ENCODE measurements at regions not wholly inside any gene's neighbourhood (a gene's known extent, or its start where the extent isn't known, plus 50 kb on each side); places are given as distances from the start of the nearest gene placed in this dataset.

DNA sequence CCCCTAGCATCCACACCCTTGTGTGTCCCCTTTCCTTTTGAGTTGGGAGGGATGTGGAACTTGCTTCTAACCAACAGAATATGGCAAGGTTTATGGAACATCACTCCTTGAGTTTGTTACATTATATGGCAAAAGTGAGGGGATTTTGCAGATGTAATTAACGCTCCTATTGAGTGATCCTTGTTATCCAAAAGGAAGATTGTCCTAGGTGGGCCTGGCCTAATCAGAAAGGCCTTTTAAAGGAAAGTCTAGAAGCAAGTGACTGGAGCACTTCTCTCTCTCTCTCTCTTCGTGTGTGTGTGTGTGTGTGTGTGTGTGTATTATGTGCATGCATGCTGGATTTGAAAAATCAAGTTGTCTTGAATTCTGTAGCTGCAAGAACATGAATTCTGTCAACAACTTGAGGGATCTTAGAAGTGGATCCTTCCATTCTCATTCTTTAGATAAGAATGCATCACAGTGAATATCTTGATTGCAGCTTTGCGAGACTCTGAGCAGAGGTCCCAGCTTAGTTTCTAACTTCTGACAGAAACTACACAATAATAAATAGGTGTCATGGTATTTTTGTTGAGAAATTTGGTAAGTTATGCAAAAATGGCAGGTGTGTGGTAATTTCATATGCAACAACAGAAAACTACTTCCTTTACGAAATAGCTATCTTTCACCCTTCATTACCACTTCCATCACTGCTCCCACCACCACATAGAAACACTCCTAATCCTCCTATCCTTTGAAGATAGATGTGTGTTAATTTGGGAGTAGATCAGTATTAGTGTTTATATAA is 360.9 kb upstream of the CBLB start:
- DNase-seq = no peak

DNA sequence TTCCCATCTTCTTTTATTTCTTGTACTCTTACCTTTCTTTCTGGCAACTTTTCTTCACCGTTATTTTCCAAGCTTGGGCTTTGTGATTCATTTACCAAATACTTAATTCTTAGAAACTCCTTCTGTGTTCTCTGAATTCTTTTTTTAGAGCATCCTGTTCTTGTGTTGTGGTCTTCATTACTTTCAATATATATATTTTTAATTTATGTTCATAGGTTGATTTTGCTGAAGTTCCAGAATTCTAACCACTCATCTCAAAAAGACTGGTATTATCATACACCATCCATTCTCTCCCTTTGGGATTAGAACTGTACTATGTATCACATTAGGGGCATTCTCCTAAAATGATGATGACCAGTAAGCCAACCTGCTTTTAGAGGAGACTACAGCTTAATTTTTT is 362.3 kb upstream of the CBLB start:
- no peak for DNase-seq

DNA sequence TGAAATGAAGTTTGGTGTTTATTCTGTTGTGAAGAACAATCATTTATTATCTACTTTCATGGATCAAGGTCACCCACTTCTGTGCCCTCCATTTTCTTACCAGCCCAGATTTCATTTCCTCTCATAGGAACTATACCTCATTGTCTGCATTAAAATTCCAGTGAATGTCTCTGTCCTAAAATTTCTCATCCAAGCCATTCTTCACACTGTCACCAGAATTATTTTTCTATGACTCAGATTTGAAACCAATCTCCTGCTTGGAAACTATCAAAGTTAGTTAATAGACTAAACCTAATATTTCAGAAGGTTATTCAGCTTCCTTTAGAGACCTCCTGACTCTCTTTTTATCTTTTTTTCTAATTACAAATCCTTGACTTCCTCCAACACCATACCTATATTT is 364.1 kb upstream of the CBLB start:
- DNase-seq = no peak

DNA sequence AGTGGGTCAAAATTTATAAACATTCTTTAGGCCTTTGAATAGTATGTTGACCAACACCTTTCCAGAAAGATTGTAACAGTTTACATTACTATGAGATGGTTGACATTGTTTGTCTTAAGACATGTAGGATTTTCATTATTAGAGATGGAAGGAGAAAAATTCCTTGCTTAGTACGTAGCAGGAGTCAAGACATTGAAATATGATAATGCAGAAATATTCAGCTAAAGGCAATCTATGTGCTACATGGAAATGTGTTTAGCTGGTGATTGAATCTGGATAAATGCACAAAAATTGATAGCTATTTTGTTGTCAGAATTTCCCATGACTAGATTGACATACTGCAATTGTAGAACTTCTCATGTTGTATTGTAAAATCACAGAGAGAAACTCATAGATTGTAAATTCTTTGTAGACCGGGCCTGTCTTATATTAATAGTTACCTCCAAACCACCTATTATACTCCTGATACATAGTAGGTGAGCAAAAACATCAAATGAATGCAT is 370.4 kb upstream of the CBLB start:
- DNase-seq = no peak

DNA sequence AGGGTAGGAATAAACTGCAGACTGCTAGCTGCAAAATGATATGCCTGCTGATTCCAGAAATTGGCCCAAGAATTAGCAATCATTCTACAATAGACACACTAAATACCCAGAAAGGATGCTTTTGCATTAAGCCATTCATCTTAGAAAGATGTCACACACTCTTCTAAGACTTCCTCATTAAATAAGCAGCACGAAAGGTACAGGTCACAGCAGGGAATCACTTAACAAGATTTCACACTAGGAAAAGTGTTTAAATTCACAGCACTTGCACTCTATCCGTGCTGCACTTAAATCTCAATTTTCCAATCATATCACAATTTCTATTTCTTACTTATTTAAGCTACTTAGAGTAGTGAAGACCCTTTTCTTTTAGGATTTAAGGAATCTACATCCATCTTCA is 372.8 kb upstream of the CBLB start:
- DNase-seq = no peak

DNA sequence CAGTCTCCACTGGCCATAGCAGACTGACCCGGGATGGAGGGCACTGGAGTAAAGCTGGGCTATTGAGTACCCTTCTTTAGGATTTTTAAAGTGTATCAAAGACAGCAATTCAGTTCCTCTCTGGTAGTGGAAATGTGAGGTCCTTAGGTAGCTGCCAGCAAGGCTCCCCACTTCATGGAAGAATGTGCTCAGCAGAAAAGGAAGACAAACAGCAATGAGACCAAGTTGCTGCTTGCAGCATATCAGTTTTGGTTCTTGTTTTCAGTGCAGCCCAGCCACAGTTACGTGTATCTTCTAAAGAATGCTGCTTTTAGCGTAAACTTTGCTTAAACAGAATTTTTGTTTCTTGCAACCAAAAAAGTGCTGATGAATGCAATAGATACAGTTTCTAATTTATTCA is 374.0 kb upstream of the CBLB start:
- DNase-seq = no peak

DNA sequence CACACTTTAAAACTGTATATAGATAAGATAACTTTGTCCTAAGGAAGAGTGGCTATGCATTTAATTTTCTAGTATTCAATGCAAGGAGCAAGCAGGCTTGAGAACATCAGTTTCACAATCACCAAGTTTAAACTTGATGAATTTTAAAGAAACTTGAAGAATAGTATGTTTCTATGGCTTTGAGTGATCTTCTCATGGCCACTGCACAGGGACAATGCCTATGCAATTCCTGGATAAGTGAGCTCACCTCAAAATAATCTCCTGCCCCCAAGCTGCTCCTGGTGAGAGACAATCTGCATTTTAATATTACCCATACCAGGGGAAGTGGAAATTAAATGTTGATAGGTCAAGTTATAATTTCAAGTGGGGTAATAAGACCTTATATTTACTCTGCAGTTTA is 376.6 kb upstream of the CBLB start:
- no peak for DNase-seq

DNA sequence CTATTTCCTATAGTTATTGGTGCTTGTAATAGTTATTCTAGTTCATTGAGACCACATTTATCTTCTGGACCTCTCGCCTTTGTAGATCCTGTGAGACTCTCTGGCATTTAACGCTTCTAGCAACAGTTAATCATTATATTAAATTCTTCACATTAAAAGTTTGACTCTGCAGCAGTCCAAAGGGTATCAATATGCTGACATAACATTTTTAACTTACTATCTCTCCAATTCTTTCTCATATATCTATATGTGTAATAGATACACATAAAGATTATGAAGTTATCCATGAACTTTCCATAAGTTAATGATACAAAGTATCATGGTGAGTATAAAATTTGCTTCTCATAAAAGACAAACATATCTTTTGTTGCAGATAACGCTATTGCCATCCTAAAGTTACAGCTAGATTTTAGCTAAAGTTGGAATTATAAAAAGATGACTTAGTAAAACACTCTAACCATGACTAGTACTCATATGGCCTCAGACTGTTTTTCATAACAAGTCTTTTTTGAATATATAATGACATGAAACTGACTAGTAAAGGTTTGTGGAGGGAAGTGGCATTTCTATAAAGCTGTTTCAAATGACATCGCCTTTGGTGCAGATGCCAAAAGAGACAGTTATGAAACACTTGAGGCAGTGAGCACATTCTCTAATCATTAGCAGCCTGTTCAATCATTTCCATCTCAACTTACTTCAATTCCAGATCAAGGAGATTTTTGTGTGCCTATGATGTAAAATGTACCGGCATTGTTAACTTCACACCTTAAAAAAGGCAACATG is 379.3 kb upstream of the CBLB start:
- DNase-seq = no peak

DNA sequence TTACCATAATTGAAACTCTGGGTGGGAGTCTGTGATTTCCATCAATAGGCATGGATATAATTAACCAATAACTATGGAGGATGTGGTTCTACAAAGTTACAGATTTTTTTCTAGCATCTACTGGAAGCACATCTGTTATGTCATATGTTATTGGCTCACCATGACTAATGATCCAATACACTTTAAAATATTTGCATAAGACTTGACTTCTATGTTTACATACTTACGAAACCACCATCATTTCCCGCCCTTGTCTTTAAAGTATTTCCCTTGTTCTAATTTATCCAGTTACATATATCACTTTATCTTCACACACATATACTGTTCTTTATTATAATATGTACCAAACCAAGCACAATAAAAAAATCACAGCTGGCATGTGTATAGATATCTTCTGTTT is 380.3 kb upstream of the CBLB start:
- DNase-seq = no peak

DNA sequence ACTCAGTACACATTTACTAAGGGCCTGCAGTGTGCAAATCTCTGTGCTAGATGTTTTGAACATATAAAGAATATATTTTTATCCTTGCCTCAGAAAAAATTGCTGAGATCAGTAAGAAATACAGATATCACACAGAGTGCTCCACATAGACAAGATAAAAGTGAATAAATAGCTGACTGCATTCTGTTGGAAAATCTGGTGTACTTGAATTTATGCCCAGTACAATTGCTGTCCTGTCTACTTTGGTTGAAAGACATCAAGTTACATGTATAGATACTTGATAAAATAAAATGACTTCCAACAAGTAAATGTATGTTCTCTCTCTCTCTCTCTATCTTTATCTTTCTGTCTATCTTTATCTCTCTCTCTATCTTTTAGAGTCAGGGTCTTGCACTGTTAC is 381.2 kb upstream of the CBLB start:
- DNase-seq = no peak

DNA sequence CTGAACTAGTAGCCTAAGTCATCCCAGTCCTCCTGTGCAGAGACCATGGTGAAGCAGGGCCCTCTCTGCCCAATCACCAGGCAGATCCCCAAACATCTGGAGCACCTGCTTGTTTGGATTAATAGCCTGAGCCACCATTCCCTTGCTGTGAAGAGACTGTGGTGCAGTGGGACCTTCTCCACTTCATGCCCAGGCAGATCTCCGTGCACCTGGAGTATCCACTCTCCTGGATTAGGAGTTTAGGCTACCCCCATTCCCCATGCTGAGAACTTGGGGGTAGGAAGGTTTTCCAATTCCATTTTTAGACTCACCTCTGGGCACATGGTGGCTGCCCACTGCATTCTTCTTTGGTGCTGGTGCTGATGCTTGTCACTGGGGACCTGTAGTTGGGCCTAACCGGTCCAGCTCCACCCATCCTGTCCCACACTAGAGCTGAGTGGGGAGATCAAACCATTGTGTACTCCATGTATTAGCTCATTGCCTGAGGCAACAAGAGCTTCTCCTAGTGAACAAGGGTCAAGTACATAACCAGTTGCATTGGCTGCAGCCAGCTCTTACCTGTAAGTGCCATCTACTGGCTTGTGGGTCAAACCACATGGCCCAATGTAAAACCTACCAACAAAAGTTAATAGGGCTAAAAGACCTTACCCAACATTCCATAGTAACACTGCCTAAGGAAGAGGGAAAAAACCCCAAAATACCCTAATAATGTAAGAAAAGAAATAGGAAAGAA is 382.5 kb upstream of the CBLB start:
- DNase-seq = no peak

DNA sequence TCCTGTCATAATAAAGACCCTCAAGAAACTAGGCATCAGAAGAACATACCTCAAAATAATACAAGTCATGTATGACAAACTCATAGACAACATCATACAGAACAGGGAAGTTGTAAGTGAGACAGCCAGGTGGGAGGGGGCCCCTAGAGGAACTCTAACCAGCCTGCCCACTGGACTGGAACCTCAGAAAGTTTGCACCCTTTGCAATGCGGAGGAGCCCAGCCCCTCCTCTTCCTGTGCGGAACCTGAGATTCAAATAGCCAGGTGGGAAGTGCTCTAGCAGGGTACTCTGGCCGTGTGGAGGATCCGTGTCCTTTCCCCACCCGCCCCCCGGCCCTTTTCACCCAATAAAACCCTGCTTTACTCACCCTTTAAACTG is 387.0 kb upstream of the CBLB start:
- DNase-seq = no peak

DNA sequence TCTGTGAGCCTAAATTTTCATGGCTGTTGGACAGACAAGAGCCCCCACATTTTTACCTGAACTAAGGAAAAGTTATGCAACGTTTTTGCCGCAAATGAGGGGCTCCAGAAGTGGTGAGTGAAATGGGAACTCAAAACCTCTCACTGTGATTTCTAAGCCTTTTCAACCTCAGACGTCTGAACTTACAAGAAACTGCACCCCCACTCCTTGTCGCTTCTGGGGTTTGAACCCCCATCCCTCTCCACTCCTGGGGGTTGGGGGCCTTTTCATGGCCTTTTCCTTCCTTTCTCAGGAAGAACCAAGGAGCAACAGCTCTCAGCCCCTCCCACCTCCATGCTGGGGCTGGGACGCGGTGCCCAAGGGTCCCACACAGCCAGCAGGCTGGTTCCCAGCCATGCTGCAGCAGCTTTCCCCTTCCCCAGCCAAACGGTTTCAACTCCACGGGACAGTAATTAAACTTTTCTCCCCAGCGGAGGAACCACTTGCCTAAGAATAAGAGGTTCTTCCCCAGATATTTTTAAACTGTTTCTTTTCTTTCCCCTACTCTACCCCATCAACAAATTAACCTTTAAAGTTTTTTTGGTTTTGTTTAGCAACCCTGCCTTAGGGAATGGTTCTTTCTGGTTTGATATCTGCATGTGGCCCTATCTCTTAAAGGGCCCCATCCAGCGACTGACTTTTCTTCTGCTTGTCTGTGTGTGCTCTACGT is 387.6 kb upstream of the CBLB start:
- DNase-seq = no peak

DNA sequence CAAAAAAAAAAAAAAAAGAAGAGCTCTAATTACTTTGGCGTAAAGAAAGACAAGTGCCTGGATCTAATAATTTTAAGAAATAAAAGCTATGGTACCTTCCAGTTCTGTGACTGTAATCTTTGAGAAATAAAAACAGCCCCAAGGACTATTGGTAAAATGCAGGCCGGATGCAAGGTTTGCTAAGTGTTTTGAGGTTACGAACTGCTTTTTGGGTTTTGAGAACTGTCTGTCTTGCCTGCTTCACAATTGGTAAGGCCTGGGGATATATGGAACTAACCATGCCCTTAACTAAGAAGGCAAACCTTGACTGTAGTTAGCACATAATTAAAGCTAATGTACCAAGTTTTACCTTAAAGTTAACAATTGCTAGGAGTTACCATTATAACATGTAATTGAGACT is 388.4 kb upstream of the CBLB start:
- DNase-seq = no peak

DNA sequence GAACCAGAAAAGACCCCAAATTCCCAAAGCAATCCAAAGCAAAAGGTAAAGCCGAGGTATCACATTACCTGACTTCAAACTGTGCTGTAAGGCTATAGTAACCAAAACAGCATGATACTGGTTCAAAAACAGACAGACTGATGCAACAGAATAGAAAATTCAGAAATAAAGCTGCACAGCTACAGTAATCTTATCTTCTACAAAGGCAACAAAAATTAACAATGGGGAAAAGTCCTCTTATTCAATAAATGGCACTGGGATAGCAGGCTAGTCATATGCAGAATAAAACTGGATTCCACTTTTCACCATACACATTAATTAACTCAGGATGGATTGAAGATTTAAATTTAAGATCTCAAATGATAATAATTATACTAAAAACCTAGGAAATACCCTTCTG is 392.6 kb upstream of the CBLB start:
- no peak for DNase-seq

DNA sequence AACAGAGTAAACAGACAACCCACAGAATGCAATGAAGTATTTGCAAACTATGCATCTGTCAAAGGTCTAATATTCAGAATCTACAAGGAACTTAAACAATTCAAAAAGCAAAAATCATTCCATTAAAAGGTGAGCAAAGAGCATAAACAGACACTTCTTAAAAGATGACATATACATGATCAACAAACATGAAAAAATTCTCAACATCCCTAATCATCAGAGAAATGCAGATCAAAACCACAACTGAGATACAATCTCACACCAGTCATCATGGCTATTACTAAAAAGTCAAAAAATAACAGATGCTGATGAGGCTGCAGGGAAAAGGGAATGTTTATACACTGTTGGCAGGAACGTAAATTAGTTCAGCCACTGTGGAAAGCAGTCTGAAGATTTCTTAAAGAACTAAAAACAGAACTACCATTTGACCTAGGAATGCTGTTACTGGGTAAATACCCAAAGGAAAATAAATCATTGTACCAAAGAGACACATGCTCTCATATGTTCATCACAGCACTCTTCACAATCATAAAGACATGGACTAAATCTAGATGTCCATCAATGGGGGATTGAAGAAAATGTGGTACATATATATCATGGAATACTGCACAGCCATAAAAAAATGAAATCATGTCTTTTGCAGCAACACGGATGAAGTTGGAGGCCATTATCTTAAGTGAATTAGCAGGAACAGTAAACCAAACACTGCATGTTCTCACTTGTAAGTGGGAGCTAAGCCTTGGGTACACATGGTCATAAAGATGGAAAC is 393.3 kb upstream of the CBLB start:
- no peak for DNase-seq

DNA sequence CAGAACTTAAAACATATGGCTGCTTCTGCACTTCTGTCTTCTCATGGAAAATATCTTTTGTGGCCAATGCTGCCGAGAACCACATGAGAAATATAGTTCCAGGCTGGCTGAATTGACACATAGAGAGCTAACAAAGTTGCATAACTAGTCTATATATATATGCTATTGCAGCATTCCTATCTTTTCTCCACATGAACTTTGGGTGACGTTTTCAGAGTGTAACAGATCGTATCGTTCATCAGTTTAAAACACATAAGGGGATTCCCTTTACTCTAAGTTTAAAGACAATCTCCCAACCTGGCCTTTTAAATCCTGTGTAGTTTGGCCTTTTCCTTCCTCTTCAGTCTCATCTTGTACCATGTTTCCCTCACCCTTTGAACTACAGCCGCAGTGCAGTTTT is 394.2 kb upstream of the CBLB start:
- no peak for DNase-seq

DNA sequence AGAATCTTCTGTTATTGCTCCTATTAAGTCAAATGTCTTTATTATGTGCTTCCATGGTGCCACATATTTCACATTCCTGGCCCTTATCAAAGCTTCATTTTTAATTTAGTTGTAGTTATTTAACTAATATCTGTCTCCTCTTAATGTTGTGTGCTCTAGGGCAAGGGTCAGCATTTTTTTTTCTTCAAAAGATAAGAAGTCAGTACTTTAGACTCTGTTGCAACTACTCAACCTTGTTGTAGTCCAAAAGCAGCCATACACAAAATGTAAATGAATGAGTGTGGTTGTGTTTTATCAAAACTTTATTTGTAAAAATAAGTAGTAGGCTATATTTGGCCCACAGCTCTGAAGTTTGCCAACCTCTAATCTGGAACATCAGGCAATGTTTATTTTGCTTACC is 394.7 kb upstream of the CBLB start:
- no peak for DNase-seq

DNA sequence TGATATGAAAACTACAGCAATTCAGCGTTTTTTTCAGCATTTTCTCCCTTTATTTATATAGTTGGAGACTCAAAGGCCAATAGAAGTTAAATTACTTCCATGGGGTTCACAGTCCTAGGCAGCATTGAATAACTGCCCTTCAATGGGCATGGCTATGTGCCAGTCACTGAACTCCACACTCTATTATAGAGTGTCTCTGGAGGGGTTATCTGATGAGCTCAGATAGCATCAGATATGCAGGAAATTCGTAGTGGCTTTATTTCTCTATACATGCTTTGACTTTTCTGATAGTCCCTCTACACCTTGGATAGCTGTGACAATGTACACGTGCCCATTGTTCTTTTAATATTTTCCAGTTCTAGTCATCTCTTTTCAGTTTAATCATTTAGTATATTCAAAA is 396.9 kb upstream of the CBLB start:
- no peak for DNase-seq

DNA sequence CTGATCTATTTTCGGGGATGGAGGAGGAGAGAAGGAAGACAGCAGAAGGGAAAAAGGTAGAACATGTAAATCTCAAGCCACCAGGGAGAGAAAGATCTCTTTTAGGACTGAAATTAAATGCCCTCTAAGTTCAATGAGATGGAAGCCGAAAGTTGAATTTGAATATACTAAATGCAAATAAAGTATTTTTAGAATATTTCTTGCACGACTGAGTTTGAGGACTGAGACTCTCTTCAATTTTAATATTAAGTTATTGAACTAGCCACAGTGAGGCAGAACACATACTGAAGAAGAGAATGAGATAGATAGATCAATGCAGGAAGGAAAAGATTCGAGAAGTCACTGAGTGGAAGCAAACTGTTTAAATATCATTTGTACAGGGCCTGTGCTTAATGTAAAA is 399.9 kb upstream of the CBLB start:
- no peak for DNase-seq

DNA sequence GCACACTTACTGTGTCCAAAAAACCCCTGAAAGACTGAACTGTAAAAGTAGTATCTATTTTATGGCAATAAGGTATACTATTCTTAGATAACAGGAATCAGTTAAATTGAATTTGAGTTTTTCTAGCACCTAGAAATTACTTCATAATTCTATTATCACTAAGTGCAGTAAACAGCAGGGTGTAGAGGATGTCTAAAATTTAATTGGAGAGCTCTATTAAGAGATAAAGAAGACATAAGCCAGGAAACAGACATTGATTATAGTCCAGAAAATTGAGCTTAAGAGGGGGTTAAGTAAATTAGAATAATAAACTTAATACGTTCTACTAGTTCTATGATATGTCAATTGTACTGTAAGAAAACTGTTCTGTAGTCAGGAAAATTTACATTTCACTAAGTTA is 403.5 kb upstream of the CBLB start:
- DNase-seq = no peak

DNA sequence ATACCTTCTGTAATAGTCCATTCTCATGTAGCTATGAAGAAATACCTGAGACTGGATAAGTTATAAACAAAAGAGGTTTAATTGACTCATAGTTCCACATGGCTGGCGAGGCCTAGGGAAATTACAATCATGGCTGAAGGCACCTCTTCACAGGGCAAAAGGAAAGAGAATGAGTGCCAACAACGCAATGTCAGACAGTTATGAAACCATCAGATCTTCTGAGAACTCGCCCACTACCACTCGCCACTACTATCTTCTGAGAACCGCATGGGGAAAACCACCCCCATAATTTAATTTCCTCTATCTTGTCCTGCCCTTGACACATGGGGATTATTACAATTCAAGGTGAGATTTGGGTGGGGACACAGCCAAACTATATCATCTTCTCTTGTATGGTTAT is 406.8 kb upstream of the CBLB start:
- DNase-seq = no peak

All from GOT3 (cell line).